Upper lobe of left lung (tissue), 6 donors: ENCODE measurements at regions not wholly inside any gene's neighbourhood (a gene's known extent, or its start where the extent isn't known, plus 50 kb on each side); places are given as distances from the start of the nearest gene placed in this dataset.
"Not testable (repeated sequence)": the region's sequence is repeated elsewhere in the genome, so short reads cannot be mapped to it uniquely, and the experiment has no call there.

Experiments
- ATAC-seq, 2 donors: fragments of 200-7000 bp; cut with Tn5 transposase; one replicate each; pipeline ENCODE4 v1.9.1; 2022; ENCODE audit warnings: mild to moderate bottlenecking in 2 of 2, moderate library complexity in 2 of 2; ENCODE audit not compliant: low FRiP score in 2 of 2
- DNase-seq, 2 donors: peaks; one replicate each; pipeline ENCODE4 v3.0.0-alpha.2; 2019 to 2020
- H3K27ac ChIP-seq, 4 donors: fragments of 200-600 bp; sonication (generic); one replicate each; pipeline ENCODE4 v1.5.1; 2016 to 2019
- H3K27me3 ChIP-seq, 4 donors: fragments of 200-600 bp; sonication (generic); one replicate each; pipeline ENCODE4 v1.5.1; 2017 to 2019
- H3K36me3 ChIP-seq, 4 donors: fragments of 200-600 bp; sonication (generic); one replicate each; pipeline ENCODE4 v1.5.1; 2016 to 2019
- H3K4me1 ChIP-seq, 4 donors: fragments of 200-600 bp; sonication (generic); one replicate each; pipeline ENCODE4 v1.5.1; 2018 to 2019
- H3K4me3 ChIP-seq, 4 donors: fragments of 200-600 bp; sonication (generic); one replicate each; pipeline ENCODE4 v1.5.1; 2017 to 2019; ENCODE audit warnings: mild to moderate bottlenecking in 2 of 4, moderate library complexity in 1 of 4
- H3K9me3 ChIP-seq, 4 donors: fragments of 200-600 bp; sonication (generic); one replicate each; pipeline ENCODE4 v1.5.1; 2018 to 2019
- EP300 ChIP-seq, 4 donors: sonication (generic); formaldehyde crosslinking; IDR thresholded peaks; one replicate each; pipeline ENCODE4 v1.5.1; 2017; ENCODE audit warnings: antibody characterized with exemption in 4 of 4, control low read depth in 2 of 4
- POLR2A ChIP-seq, 4 donors: fragments of 450-650 bp; IDR thresholded peaks; one replicate each; pipeline ENCODE4 v1.5.1; 2016 to 2017; ENCODE audit warnings: antibody characterized with exemption in 4 of 4, mild to moderate bottlenecking in 2 of 4
- POLR2AphosphoS5 ChIP-seq, 2 donors: sonication (generic); formaldehyde crosslinking; IDR thresholded peaks; one replicate each; pipeline ENCODE4 v1.5.1; 2017; ENCODE audit warnings: antibody characterized with exemption in 2 of 2
- WGBS, 2 donors: methylation state at CpG; one replicate each; pipeline ENCODE4 v1.1.5; 2017 to 2018; 5-methylcytosine and 5-hydroxymethylcytosine counted together
- TF ChIP-seq, protein P1 (sequence below), 6 experiments: fragments of 450-650 bp in 4 of 6; fragments of 200-600 bp in 2 of 6; sonication (generic) in 2 of 6; IDR thresholded peaks; one replicate each; pipeline ENCODE4 v1.5.1; 2016 to 2019; ENCODE audit warnings: antibody characterized with exemption in 6 of 6
- donor health status: DM: no; HTN: no; CAD: no; lungs with moderate emphysema.
- donor health status: DM: no; HTN: yes; CAD: no; lungs with severe emphysema.

DNA sequence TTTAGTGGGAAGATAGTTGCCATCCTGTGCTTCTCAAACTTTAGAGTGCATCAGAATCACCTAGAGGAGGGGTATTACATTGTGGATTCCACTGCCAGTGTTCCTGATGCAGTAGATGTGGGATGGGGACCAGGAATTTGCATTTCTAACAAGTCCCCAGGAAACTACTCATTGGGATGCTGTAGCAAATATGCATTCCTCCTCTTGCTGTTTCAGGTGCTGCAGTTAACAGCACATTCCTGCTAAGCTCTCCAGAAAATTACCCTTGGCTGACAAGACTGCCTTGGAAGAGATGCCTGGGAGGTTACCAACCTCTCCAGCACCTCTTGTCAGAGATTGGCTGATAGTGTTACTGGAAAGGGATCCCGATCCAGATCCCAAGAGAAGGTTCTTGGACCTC is 270.5 kb downstream of the OSTF1 start:
- no peak for TF ChIP-seq EP300 (IDR thresholded peaks at IDR 0.05)
- no peak for TF ChIP-seq POLR2A (IDR thresholded peaks at IDR 0.05)
- no peak for TF ChIP-seq POLR2AphosphoS5 (IDR thresholded peaks at IDR 0.05)
- TF ChIP-seq, protein P1, sequence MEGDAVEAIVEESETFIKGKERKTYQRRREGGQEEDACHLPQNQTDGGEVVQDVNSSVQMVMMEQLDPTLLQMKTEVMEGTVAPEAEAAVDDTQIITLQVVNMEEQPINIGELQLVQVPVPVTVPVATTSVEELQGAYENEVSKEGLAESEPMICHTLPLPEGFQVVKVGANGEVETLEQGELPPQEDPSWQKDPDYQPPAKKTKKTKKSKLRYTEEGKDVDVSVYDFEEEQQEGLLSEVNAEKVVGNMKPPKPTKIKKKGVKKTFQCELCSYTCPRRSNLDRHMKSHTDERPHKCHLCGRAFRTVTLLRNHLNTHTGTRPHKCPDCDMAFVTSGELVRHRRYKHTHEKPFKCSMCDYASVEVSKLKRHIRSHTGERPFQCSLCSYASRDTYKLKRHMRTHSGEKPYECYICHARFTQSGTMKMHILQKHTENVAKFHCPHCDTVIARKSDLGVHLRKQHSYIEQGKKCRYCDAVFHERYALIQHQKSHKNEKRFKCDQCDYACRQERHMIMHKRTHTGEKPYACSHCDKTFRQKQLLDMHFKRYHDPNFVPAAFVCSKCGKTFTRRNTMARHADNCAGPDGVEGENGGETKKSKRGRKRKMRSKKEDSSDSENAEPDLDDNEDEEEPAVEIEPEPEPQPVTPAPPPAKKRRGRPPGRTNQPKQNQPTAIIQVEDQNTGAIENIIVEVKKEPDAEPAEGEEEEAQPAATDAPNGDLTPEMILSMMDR (IDR thresholded peaks at IDR 0.05) = no peak
- DNase-seq (no peak), ATAC-seq (no peak)
- H3K27ac ChIP-seq = no peak overlapping the region
- H3K36me3 ChIP-seq = no peaks in the 10 kb centered on the region
- no peaks in the 10 kb centered on the region for H3K27me3 ChIP-seq
- 56 to 76% methylated on average over 1 of the region's 1 CpG for WGBS, 2 donors
- H3K4me1 ChIP-seq = no peaks in the 10 kb centered on the region
- peaks cover 0 to 9% (median 2%) of the 10 kb centered on the region in 4 donors for H3K9me3 ChIP-seq
- no peak overlapping the region for H3K4me3 ChIP-seq

DNA sequence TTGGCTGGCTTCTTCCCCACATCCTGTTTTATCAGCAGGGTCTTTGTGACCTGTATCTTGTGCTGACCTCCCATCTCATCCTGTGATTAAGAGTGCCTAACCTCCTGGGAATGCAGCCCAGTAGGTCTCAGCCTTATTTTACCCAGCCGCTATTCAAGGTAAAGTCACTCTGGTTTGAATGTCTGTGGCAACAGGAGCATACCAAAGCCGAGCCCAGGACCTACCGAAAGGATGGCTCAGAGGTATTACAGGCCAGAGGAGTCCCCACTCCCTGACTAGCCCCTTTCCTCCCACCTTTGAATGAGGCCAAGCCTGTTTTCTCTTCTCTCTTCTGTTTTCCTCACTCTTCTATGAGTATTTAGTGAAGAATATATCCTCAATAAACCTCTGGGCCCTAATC is 271.3 kb downstream of the OSTF1 start:
- H3K27me3 ChIP-seq = no peaks in the 10 kb centered on the region
- H3K4me3 ChIP-seq = no peak overlapping the region
- ATAC-seq (no peak), DNase-seq (no peak)
- H3K27ac ChIP-seq = no peak overlapping the region
- no peaks in the 10 kb centered on the region for H3K36me3 ChIP-seq
- WGBS, 2 donors = 81 to 89% methylated on average over 3 of the region's 3 CpGs
- TF ChIP-seq POLR2AphosphoS5 (IDR thresholded peaks at IDR 0.05) (no peak), POLR2A (IDR thresholded peaks at IDR 0.05) (no peak), EP300 (IDR thresholded peaks at IDR 0.05) (no peak)
- TF ChIP-seq, protein P1 (IDR thresholded peaks at IDR 0.05) = no peak
- no peaks in the 10 kb centered on the region for H3K4me1 ChIP-seq
- peaks cover 0 to 9% (median 2%) of the 10 kb centered on the region in 4 donors for H3K9me3 ChIP-seq

DNA sequence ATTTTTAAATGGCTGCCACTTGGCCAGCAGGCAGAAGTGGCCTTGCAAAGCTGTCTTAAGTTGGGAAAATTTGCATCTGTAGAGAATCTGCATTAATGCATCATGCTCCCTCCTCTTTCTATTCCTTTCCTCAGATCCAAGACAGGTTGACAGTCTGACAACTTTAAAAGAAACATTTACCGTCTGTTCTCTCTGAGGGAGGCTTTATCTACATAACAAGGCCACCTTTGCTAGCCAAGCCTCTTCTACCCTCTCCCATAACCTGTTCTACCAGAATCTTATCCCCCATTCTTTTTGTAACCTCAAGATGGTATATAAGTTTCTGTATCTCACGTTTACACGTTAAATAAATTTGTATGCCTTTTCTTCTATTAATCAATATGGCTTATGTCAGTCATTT is 271.9 kb downstream of the OSTF1 start:
- no peak for ATAC-seq
- DNase-seq = no peak
- H3K4me1 ChIP-seq = no peaks in the 10 kb centered on the region
- WGBS, 2 donors = 70 to 71% methylated on average over 3 of the region's 3 CpGs
- no peak overlapping the region for H3K27ac ChIP-seq
- H3K27me3 ChIP-seq = no peaks in the 10 kb centered on the region
- H3K9me3 ChIP-seq = peaks cover 0 to 9% (median 2%) of the 10 kb centered on the region in 4 donors
- TF ChIP-seq EP300 (IDR thresholded peaks at IDR 0.05) = no peak
- TF ChIP-seq POLR2AphosphoS5 (IDR thresholded peaks at IDR 0.05) = no peak
- TF ChIP-seq POLR2A (IDR thresholded peaks at IDR 0.05) = no peak
- TF ChIP-seq, protein P1 (IDR thresholded peaks at IDR 0.05) = no peak
- no peak overlapping the region for H3K4me3 ChIP-seq
- H3K36me3 ChIP-seq = no peaks in the 10 kb centered on the region

DNA sequence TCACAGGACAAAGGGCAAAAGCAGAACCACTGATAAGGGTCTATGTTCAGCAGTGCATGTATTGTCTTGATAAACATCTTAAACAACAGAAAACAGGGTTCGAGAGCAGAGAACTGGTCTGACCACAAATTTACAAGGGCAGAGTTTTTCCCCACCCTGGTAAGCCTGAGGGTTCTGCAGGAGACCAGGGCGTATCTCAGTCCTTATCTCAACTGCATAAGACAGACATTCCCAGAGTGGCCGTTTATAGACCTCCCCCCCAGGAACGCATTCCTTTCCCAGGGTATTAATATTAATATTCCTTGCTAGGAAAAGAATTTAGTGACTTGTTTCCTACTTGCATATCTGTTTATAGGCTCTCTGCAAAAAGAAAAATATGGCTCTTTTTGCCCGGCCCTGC is 274.1 kb downstream of the OSTF1 start:
- not testable (repeated sequence) for DNase-seq, H3K4me1 ChIP-seq, H3K27me3 ChIP-seq, H3K36me3 ChIP-seq, H3K9me3 ChIP-seq, ATAC-seq, H3K4me3 ChIP-seq, H3K27ac ChIP-seq
- 89 to 91% methylated on average over 5 of the region's 5 CpGs for WGBS, 2 donors

DNA sequence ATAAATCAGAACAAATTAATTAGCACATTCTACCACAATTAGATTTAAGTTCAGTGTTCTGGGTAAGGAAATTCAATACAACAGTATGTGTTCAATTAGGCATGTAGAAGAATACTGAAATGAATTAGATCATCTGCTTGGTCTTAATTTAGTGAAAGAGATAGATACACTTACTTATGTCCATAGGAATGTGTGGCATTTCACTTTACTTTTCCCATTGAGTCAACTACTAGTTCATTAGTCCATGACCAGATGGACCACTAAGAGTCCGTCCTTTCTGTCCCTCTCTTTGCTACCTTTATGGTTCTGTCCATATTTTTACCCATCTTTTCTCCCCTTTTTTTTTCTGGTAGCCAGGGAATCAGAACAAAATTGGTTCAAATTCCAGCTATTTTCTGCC is 276.9 kb downstream of the OSTF1 start:
- no peak for ATAC-seq
- no peak overlapping the region for H3K4me3 ChIP-seq
- 76 to 79% methylated on average over 1 of the region's 1 CpG for WGBS, 2 donors
- H3K9me3 ChIP-seq = peaks cover 0 to 9% (median 2%) of the 10 kb centered on the region in 4 donors
- no peaks in the 10 kb centered on the region for H3K4me1 ChIP-seq
- no peak for DNase-seq
- H3K27me3 ChIP-seq = no peaks in the 10 kb centered on the region
- TF ChIP-seq EP300 (IDR thresholded peaks at IDR 0.05) = no peak
- TF ChIP-seq, protein P1 (IDR thresholded peaks at IDR 0.05) = no peak
- no peak for TF ChIP-seq POLR2A (IDR thresholded peaks at IDR 0.05)
- no peak for TF ChIP-seq POLR2AphosphoS5 (IDR thresholded peaks at IDR 0.05)
- H3K27ac ChIP-seq = no peak overlapping the region
- H3K36me3 ChIP-seq = no peaks in the 10 kb centered on the region
